K562 (cell line): ENCODE measurements at regions not wholly inside any gene's neighbourhood (a gene's known extent, or its start where the extent isn't known, plus 50 kb on each side); places are given as distances from the start of the nearest gene placed in this dataset.

Experiments used
- ATAC-seq: fragments of 200-7000 bp; cut with Tn5 transposase; 3 replicates; pipeline ENCODE4 v1.9.1; 2020; ENCODE audit warnings: moderate library complexity
- BruUV-seq: library from RNA; stranded (reverse); fragments of 400-500 nt; replicated peaks from 2 replicates; lab custom pipeline; 2021; lab: Mats Ljungman, UMichigan
- CTCF ChIA-PET: fragments of 300-600 bp; formaldehyde crosslinking; extraction: SDS; loops from one replicate; lab custom pipeline; 2021; ENCODE audit warnings: low intra/inter-chr PET ratio; lab: Yijun Ruan, JAX
- POLR2A ChIA-PET: fragments of 300-600, 350-650 bp; sonication (Branson Sonifier 250); formaldehyde crosslinking; extraction: SDS; loops from one replicate; lab custom pipeline; 2021; ENCODE audit warnings: antibody characterized with exemption, inconsistent platforms; lab: Yijun Ruan, JAX
- DNase-seq, 4 experiments: peaks; one replicate each; pipeline versions ENCODE4 v3.0.0 to v3.0.0-alpha.2; 2011 to 2018; ENCODE audit warnings: low spot score in 3 of 4, mixed read lengths in 3 of 4; ENCODE audit errors: extremely low read depth in 1 of 4
- FAIRE-seq: peaks from 2 replicates; lab custom pipeline; 2011; peaks lifted over from hg19 to GRCh38; lab: Jason Lieb, UNC
- H2AFZ ChIP-seq: 2 replicates; pipeline ENCODE4 v1.6.0; 2011; ENCODE audit warnings: low read depth, low read length, control low read depth, inconsistent platforms
- H3K27ac ChIP-seq: fragments of 200-600 bp; 3 replicates; pipeline ENCODE4 v1.8.0; 2011; ENCODE audit warnings: low read depth, mild to moderate bottlenecking, control low read depth, inconsistent platforms, low read length, moderate library complexity, mixed read lengths; ENCODE audit errors: extremely low read depth
- H3K27me3 ChIP-seq, 2 experiments: fragments of 300-600 bp in 1 of 2; 2 replicates in 1 of 2; 3 replicates in 1 of 2; pipeline versions ENCODE4 v1.6.0 to v1.8.0; 2011; ENCODE audit warnings: inconsistent platforms in 2 of 2, low read length in 2 of 2, mild to moderate bottlenecking in 1 of 2, mixed read lengths in 1 of 2, moderate library complexity in 1 of 2; ENCODE audit not compliant: control insufficient read depth in 2 of 2, insufficient read depth in 2 of 2
- H3K36me3 ChIP-seq: fragments of 300-600 bp; 3 replicates; pipeline ENCODE4 v1.8.0; 2011; ENCODE audit warnings: mild to moderate bottlenecking, low read length, inconsistent platforms; ENCODE audit not compliant: control insufficient read depth, insufficient read depth
- H3K4me1 ChIP-seq, 2 experiments: fragments of 200-600 bp in 1 of 2; replicated peaks in 1 of 2; 2 replicates in 1 of 2; 3 replicates in 1 of 2; pipeline versions ENCODE4 v1.5.1 to v1.8.0; 2011; ENCODE audit warnings: inconsistent platforms in 2 of 2, low read length in 2 of 2, mild to moderate bottlenecking in 1 of 2, mixed read lengths in 1 of 2, moderate library complexity in 1 of 2; ENCODE audit not compliant: control insufficient read depth in 2 of 2, insufficient read depth in 2 of 2
- H3K4me2 ChIP-seq: 2 replicates; pipeline ENCODE4 v1.6.1; 2011; ENCODE audit warnings: low read length, control low read depth, inconsistent platforms, mixed read lengths; ENCODE audit not compliant: insufficient read depth
- H3K4me3 ChIP-seq: fragments of 200-600 bp; sonication (generic), shearing (Covaris generic); 2 replicates; pipeline ENCODE4 v1.5.1; 2016; ENCODE audit warnings: control low read depth, inconsistent platforms
- H3K79me2 ChIP-seq: fragments of 200-600 bp; 3 replicates; pipeline ENCODE4 v1.8.0; 2011; ENCODE audit warnings: low read length, inconsistent platforms; ENCODE audit not compliant: control insufficient read depth, insufficient read depth
- H3K9ac ChIP-seq, 2 experiments: 2 replicates each; pipeline versions ENCODE4 v1.6.0 to v1.6.1; 2011; ENCODE audit warnings: low read depth in 2 of 2, low read length in 2 of 2, control low read depth in 1 of 2, inconsistent platforms in 1 of 2, mild to moderate bottlenecking in 1 of 2, mixed read lengths in 1 of 2; ENCODE audit not compliant: insufficient read depth in 1 of 2
- H3K9me1 ChIP-seq: one replicate; pipeline ENCODE4 v1.6.0; 2011; ENCODE audit warnings: inconsistent platforms, mild to moderate bottlenecking, low read length, moderate library complexity; ENCODE audit not compliant: control insufficient read depth, insufficient read depth
- H3K9me3 ChIP-seq: replicated peaks from 2 replicates; pipeline ENCODE4 v1.5.1; 2011; ENCODE audit warnings: low read depth, low read length, inconsistent platforms; ENCODE audit not compliant: control insufficient read depth, insufficient read depth
- H4K20me1 ChIP-seq: replicated peaks from 2 replicates; pipeline ENCODE4 v1.6.1; 2011; ENCODE audit warnings: low read length, inconsistent platforms, mixed read lengths; ENCODE audit not compliant: control insufficient read depth, insufficient read depth
- ADNP ChIP-seq: fragments of 200-800 bp; sonication (Bioruptor generic); IDR thresholded peaks from 2 replicates; pipeline ENCODE4 v1.6.1; 2016; ENCODE audit warnings: missing genetic modification characterization, missing compliant biosample characterization
- ARID1B ChIP-seq: fragments of 450-650 bp; IDR thresholded peaks from 2 replicates; pipeline ENCODE4 v1.6.1; 2016; ENCODE audit warnings: antibody characterized with exemption, mild to moderate bottlenecking, inconsistent platforms
- CSDE1 ChIP-seq, 2 experiments: fragments of 450-650 bp; IDR thresholded peaks; 2 replicates each; pipeline ENCODE4 v1.6.1; 2016; ENCODE audit warnings: mild to moderate bottlenecking in 1 of 2
- CXXC5 ChIP-seq: fragments of 250-450 bp; sonication (Bioruptor Pico); IDR thresholded peaks from 2 replicates; pipeline ENCODE4 v1.8.0; 2022; ENCODE audit warnings: inconsistent platforms, mild to moderate bottlenecking, moderate library complexity
- ETV5 ChIP-seq: sonication (generic); formaldehyde crosslinking; IDR thresholded peaks from 2 replicates; pipeline ENCODE4 v1.4.0; 2020; ENCODE audit warnings: low read depth, mild to moderate bottlenecking, missing genetic modification reagents
- FOXM1 ChIP-seq, 2 experiments: fragments of 450-650 bp in 1 of 2; sonication (generic) in 1 of 2; formaldehyde crosslinking in 1 of 2; IDR thresholded peaks; 2 replicates each; pipeline versions ENCODE4 v1.6.1 to v1.9.0; 2017 to 2022; ENCODE audit warnings: low read depth in 2 of 2, mild to moderate bottlenecking in 2 of 2, missing genetic modification reagents in 1 of 2, moderate library complexity in 1 of 2
- PHB2 ChIP-seq: fragments of 450-650 bp; IDR thresholded peaks from 2 replicates; pipeline ENCODE4 v1.6.1; 2017; ENCODE audit warnings: low read depth
- PURB ChIP-seq: sonication (generic); formaldehyde crosslinking; IDR thresholded peaks from 2 replicates; pipeline ENCODE4 v1.9.0; 2021; ENCODE audit warnings: low read depth, mild to moderate bottlenecking, missing genetic modification reagents
- SP1 ChIP-seq: sonication (generic); formaldehyde crosslinking; IDR thresholded peaks from 2 replicates; pipeline ENCODE4 v1.8.1; 2022; ENCODE audit warnings: mild to moderate bottlenecking, missing genetic modification reagents
- SRF ChIP-seq, 2 experiments: fragments of 250-450, 450-650 bp in 1 of 2; sonication (Bioruptor Pico) in 1 of 2; sonication (generic) in 1 of 2; formaldehyde crosslinking; IDR thresholded peaks; 2 replicates each; pipeline versions ENCODE4 v1.5.0 to v1.5.1; 2020 to 2022; ENCODE audit warnings: mild to moderate bottlenecking in 1 of 2, missing genetic modification reagents in 1 of 2
- TARDBP ChIP-seq: fragments of 450-650 bp; IDR thresholded peaks from 2 replicates; pipeline ENCODE4 v1.6.1; 2016
- ZFX ChIP-seq: sonication (generic); formaldehyde crosslinking; IDR thresholded peaks from 2 replicates; pipeline ENCODE4 v1.8.0; 2022; ENCODE audit warnings: mild to moderate bottlenecking, missing genetic modification reagents, moderate library complexity
- ZNF174 ChIP-seq: fragments of 250-450 bp; sonication (Bioruptor Pico); IDR thresholded peaks from 2 replicates; pipeline ENCODE4 v1.4.0; 2020; ENCODE audit warnings: mild to moderate bottlenecking
- ZNF316 ChIP-seq: fragments of 450-650 bp; IDR thresholded peaks from 2 replicates; pipeline ENCODE4 v1.6.1; 2016
- ZNF589 ChIP-seq: fragments of 200-800 bp; sonication (Bioruptor generic); IDR thresholded peaks from 2 replicates; pipeline ENCODE4 v1.6.1; 2016; ENCODE audit warnings: low read depth, missing genetic modification characterization, missing compliant biosample characterization
- ZNF717 ChIP-seq: fragments of 250-450 bp; sonication (Bioruptor Pico); IDR thresholded peaks from 2 replicates; pipeline ENCODE4 v1.5.0; 2021
- ZNF778 ChIP-seq: fragments of 450-650 bp; formaldehyde crosslinking; IDR thresholded peaks from 2 replicates; pipeline ENCODE4 v1.4.0; 2020; ENCODE audit warnings: mild to moderate bottlenecking, moderate library complexity
- WGBS: fragments of 100-300 bp; shearing (Covaris generic); methylation state at CpG from one replicate; pipeline ENCODE4 v1.1.6; 2016; ENCODE audit warnings: low coverage, mixed read lengths; ENCODE audit not compliant: insufficient coverage; ENCODE audit errors: missing lambda C conversion rate; 5-methylcytosine and 5-hydroxymethylcytosine counted together
- in situ Hi-C: fragments of 300-500 bp; cut with MboI; formaldehyde crosslinking; loops from 4 replicates; pipeline ENCODE4 v1.15.0; 2018; ENCODE audit warnings: inconsistent platforms, mixed read lengths
- intact Hi-C: fragments of 100-400 bp; cut with micrococcal nuclease; formaldehyde crosslinking; loops from 2 replicates; pipeline ENCODE4 v1.14.2; 2022
- TF ChIP-seq, protein P1 (sequence below), 3 experiments: fragments of 200-800 bp in 1 of 3; sonication (Bioruptor generic) in 1 of 3; sonication (generic) in 1 of 3; formaldehyde crosslinking in 1 of 3; IDR thresholded peaks; 2 replicates each; pipeline versions ENCODE4 v1.6.1 to v1.8.0; 2016 to 2022; ENCODE audit warnings: mild to moderate bottlenecking in 2 of 3, missing compliant biosample characterization in 2 of 3, missing genetic modification characterization in 2 of 3, missing genetic modification reagents in 1 of 3
- TF ChIP-seq, protein P2 (sequence below), 2 experiments: fragments of 250-450 bp in 1 of 2; fragments of 450-650 bp in 1 of 2; sonication (Bioruptor Pico) in 1 of 2; IDR thresholded peaks; 2 replicates each; pipeline versions ENCODE4 v1.6.1 to v1.8.0; 2016 to 2021; ENCODE audit warnings: mild to moderate bottlenecking in 2 of 2, moderate library complexity in 2 of 2, missing compliant biosample characterization in 1 of 2, missing genetic modification characterization in 1 of 2

DNA sequence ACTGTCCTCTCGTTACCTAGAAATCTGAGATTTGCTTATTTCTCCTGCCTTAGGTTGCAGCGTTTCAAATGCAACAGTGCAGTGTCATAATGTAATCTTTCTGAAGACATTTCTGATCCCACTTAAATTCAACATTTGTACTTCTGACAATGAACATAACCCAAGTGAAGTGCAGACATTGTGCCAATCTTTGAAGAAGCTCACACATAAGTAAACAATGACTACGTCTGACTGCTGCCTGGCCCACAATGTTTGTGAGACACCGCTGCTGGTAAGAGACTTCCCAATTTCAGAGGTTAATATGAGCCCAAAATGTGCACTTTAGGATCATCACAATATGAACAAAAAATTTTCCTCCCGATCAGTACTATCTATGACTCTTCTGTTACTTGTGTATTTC is 84.6 kb upstream of the BCL2L14 start (continued):
- TF ChIP-seq, protein P1, sequence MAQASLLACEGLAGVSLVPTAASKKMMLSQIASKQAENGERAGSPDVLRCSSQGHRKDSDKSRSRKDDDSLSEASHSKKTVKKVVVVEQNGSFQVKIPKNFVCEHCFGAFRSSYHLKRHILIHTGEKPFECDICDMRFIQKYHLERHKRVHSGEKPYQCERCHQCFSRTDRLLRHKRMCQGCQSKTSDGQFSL (CRISPR knock-in tag; IDR thresholded peaks at IDR 0.05), result no peak
- TF ChIP-seq, protein P1 (tag; IDR thresholded peaks at IDR 0.05), result no peak
- TF ChIP-seq TARDBP, result no peak
- TF ChIP-seq ZNF778 (CRISPR knock-in tag), result no peak
- no peak for TF ChIP-seq CXXC5 (CRISPR knock-in tag)
- no peak for TF ChIP-seq SP1 (CRISPR knock-in tag)
- TF ChIP-seq ZFX (CRISPR knock-in tag), result no peak
- TF ChIP-seq ZNF316, result no peak

DNA sequence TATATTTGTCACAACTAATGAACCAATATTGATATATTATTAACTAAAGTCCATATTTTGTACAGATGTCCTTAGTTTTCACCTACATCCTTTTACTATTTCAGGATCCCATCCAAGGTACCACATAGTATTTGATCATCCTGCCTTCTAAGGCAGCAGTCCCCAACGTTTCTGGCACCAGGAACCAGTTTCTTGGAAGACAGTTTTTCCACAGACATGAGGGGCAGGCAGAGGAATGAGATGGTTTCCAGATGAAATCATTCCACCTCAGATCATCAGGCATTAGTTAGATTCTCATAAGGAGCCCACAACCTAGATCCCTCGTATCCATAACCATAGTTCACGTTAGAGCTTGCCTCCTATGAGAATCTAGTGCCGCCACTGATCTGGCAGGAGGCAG is 82.8 kb upstream of the BCL2L14 start:
- ChIA-PET POLR2A (interaction anchor here (0.6 kb wide), 1 partner anchor 279 kb away, joined by 3 read pairs; no protein-coding TSS in a partner anchor), CTCF (no interaction called here)
- Histone ChIP-seq H4K20me1 (no peaks in the 10 kb centered on the region), H3K79me2 (no peaks in the 10 kb centered on the region), H3K4me1 (no peaks in the 10 kb centered on the region), H3K36me3 (no peaks in the 10 kb centered on the region), H3K9me1 (no peaks in the 10 kb centered on the region), H2AFZ (no peak overlapping the region), H3K9me3 (no peaks in the 10 kb centered on the region), H3K9ac (no peak overlapping the region), H3K27me3 (peaks cover 2 to 5% of the 10 kb centered on the region in 2 experiments; a peak in 3 of 5 replicates), H3K4me2 (no peak overlapping the region), H3K27ac (no peak overlapping the region), H3K4me3 (no peak overlapping the region)
- DNase-seq, result no peak
- no TSS peak for BruUV-seq
- intact Hi-C loops, result no loop called here
- in situ Hi-C loops, result no loop called here
- 0% methylated on average over 4 of the region's 4 CpGs for WGBS
- no peak for ATAC-seq
- FAIRE-seq, result no peak
- TF ChIP-seq ZNF717 (CRISPR knock-in tag), result no peak
- no peak for TF ChIP-seq ADNP (tag)
- TF ChIP-seq FOXM1 (IDR thresholded peaks at IDR 0.05; ENCODE audit: low read depth), result no peak
- TF ChIP-seq FOXM1 (CRISPR knock-in tag; IDR thresholded peaks at IDR 0.05; ENCODE audit: low read depth), result no peak
- no peak for TF ChIP-seq ARID1B
- no peak for TF ChIP-seq ZNF589
- TF ChIP-seq, protein P2, sequence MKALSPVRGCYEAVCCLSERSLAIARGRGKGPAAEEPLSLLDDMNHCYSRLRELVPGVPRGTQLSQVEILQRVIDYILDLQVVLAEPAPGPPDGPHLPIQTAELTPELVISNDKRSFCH (CRISPR knock-in tag; IDR thresholded peaks at IDR 0.05), result no peak
- TF ChIP-seq, protein P2 (tag; IDR thresholded peaks at IDR 0.05), result no peak
- no peak for TF ChIP-seq ZNF778 (CRISPR knock-in tag)
- no peak for TF ChIP-seq SRF (CRISPR knock-in tag; IDR thresholded peaks at IDR 0.05)
- no peak for TF ChIP-seq PURB
- no peak for TF ChIP-seq CSDE1 (IDR thresholded peaks at IDR 0.05)
- TF ChIP-seq ETV5, result no peak
- TF ChIP-seq ZNF174 (CRISPR knock-in tag), result no peak
- no peak for TF ChIP-seq PHB2
